ENCODE measurements at regions not wholly inside any gene's neighbourhood (a gene's known extent, or its start where the extent isn't known, plus 50 kb on each side); places are given as distances from the start of the nearest gene placed in this dataset.
A peak's percentile ranks its signal among the peaks of the same experiment; 100 is the strongest.
"Not testable (repeated sequence)": the region's sequence is repeated elsewhere in the genome, so short reads cannot be mapped to it uniquely, and the experiment has no call there.

- H3K4me3 Mint-ChIP-seq; intact Hi-C loops (cut with micrococcal nuclease); H3K27ac Mint-ChIP-seq; H3K9me3 Mint-ChIP-seq; H3K4me1 Mint-ChIP-seq (ENCODE audit: low read depth); H3K36me3 Mint-ChIP-seq (ENCODE audit: low read depth); H3K27me3 Mint-ChIP-seq: not testable (repeated sequence)
Measured at GRCh38 chr2:132324005-132324404, 92.6 kb upstream of the GPR39 start.

- H3K9me3 Mint-ChIP-seq = peaks cover 15% of the 10 kb centered on the region
- H3K27ac Mint-ChIP-seq; H3K27me3 Mint-ChIP-seq; H3K36me3 Mint-ChIP-seq (ENCODE audit: low read depth); intact Hi-C loops (cut with micrococcal nuclease); H3K4me1 Mint-ChIP-seq (ENCODE audit: low read depth); H3K4me3 Mint-ChIP-seq: not testable (repeated sequence)
Measured at GRCh38 chr2:132332345-132333033, 84.1 kb upstream of the GPR39 start.

GRCh38 chr2:132337135-132337534 is 79.5 kb upstream of the GPR39 start:
- H3K36me3 Mint-ChIP-seq (ENCODE audit: low read depth) = not testable (repeated sequence)

GRCh38 chr2:132337844-132338243 is 78.8 kb upstream of the GPR39 start:
- H3K4me1 Mint-ChIP-seq (ENCODE audit: low read depth); H3K4me3 Mint-ChIP-seq; H3K27ac Mint-ChIP-seq; H3K27me3 Mint-ChIP-seq; H3K36me3 Mint-ChIP-seq (ENCODE audit: low read depth); intact Hi-C loops (cut with micrococcal nuclease): not testable (repeated sequence)
- peaks cover 10% of the 10 kb centered on the region for H3K9me3 Mint-ChIP-seq

More at GRCh38 chr2:132337135-132337534, 79.5 kb upstream of the GPR39 start:
- H3K4me3 Mint-ChIP-seq; intact Hi-C loops (cut with micrococcal nuclease); H3K27me3 Mint-ChIP-seq; H3K27ac Mint-ChIP-seq; H3K4me1 Mint-ChIP-seq (ENCODE audit: low read depth): not testable (repeated sequence)
- H3K9me3 Mint-ChIP-seq = peaks cover 17% of the 10 kb centered on the region

GRCh38 chr2:132347041-132347780 is 69.4 kb upstream of the GPR39 start:
- H3K27ac Mint-ChIP-seq; H3K36me3 Mint-ChIP-seq (ENCODE audit: low read depth); H3K4me1 Mint-ChIP-seq (ENCODE audit: low read depth); H3K9me3 Mint-ChIP-seq; intact Hi-C loops (cut with micrococcal nuclease): not testable (repeated sequence)
- peaks cover 36% of the 10 kb centered on the region for H3K27me3 Mint-ChIP-seq
- H3K4me3 Mint-ChIP-seq = peak overlapping the region; percentile 60

GRCh38 chr2:132349092-132349687 is 67.4 kb upstream of the GPR39 start:
- not testable (repeated sequence) for H3K9me3 Mint-ChIP-seq; H3K27ac Mint-ChIP-seq; H3K4me3 Mint-ChIP-seq; H3K4me1 Mint-ChIP-seq (ENCODE audit: low read depth); H3K36me3 Mint-ChIP-seq (ENCODE audit: low read depth)
- peaks cover 49% of the 10 kb centered on the region for H3K27me3 Mint-ChIP-seq
- intact Hi-C loops (cut with micrococcal nuclease) = loop anchor here (2.0 kb wide), 1 partner anchor 100 kb away; no protein-coding TSS in a partner anchor

- peaks cover 54% of the 10 kb centered on the region for H3K27me3 Mint-ChIP-seq
- H3K9me3 Mint-ChIP-seq; H3K4me1 Mint-ChIP-seq (ENCODE audit: low read depth); H3K36me3 Mint-ChIP-seq (ENCODE audit: low read depth); H3K27ac Mint-ChIP-seq; H3K4me3 Mint-ChIP-seq; intact Hi-C loops (cut with micrococcal nuclease): not testable (repeated sequence)
Measured at GRCh38 chr2:132351668-132352067, 64.9 kb upstream of the GPR39 start.

GRCh38 chr2:132352481-132353001 is 64.1 kb upstream of the GPR39 start:
- H3K27ac Mint-ChIP-seq; H3K4me1 Mint-ChIP-seq (ENCODE audit: low read depth); H3K9me3 Mint-ChIP-seq; intact Hi-C loops (cut with micrococcal nuclease); H3K36me3 Mint-ChIP-seq (ENCODE audit: low read depth): not testable (repeated sequence)
- Mint-ChIP-seq H3K27me3 (peaks cover 50% of the 10 kb centered on the region), H3K4me3 (peak overlapping the region; percentile 51)

- H3K4me3 Mint-ChIP-seq = peak overlapping the region; percentile 53
- H3K27me3 Mint-ChIP-seq = peaks cover 49% of the 10 kb centered on the region
- H3K36me3 Mint-ChIP-seq (ENCODE audit: low read depth); intact Hi-C loops (cut with micrococcal nuclease); H3K4me1 Mint-ChIP-seq (ENCODE audit: low read depth); H3K9me3 Mint-ChIP-seq; H3K27ac Mint-ChIP-seq: not testable (repeated sequence)
Measured at GRCh38 chr2:132353380-132353779, 63.2 kb upstream of the GPR39 start.

GRCh38 chr2:132360964-132361363 is 55.6 kb upstream of the GPR39 start:
- H3K4me3 Mint-ChIP-seq; H3K4me1 Mint-ChIP-seq (ENCODE audit: low read depth); intact Hi-C loops (cut with micrococcal nuclease); H3K27ac Mint-ChIP-seq; H3K36me3 Mint-ChIP-seq (ENCODE audit: low read depth): not testable (repeated sequence)
- H3K27me3 Mint-ChIP-seq = peaks cover 11% of the 10 kb centered on the region
- peaks cover 22% of the 10 kb centered on the region for H3K9me3 Mint-ChIP-seq

- H3K9me3 Mint-ChIP-seq = peaks cover 22% of the 10 kb centered on the region
- H3K4me1 Mint-ChIP-seq (ENCODE audit: low read depth); H3K36me3 Mint-ChIP-seq (ENCODE audit: low read depth); intact Hi-C loops (cut with micrococcal nuclease); H3K4me3 Mint-ChIP-seq; H3K27ac Mint-ChIP-seq; H3K27me3 Mint-ChIP-seq: not testable (repeated sequence)
Measured at GRCh38 chr2:132361498-132361897, 55.1 kb upstream of the GPR39 start.

- peaks cover 24% of the 10 kb centered on the region for H3K4me1 Mint-ChIP-seq (ENCODE audit: low read depth)
- H3K4me3 Mint-ChIP-seq; intact Hi-C loops (cut with micrococcal nuclease); H3K27ac Mint-ChIP-seq; H3K27me3 Mint-ChIP-seq; H3K36me3 Mint-ChIP-seq (ENCODE audit: low read depth): not testable (repeated sequence)
- H3K9me3 Mint-ChIP-seq = peaks cover 22% of the 10 kb centered on the region
Measured at GRCh38 chr2:132363352-132363751, 53.3 kb upstream of the GPR39 start.

GRCh38 chr2:132365963-132366362 is 50.6 kb upstream of the GPR39 start:
- H3K9me3 Mint-ChIP-seq = peaks cover 22% of the 10 kb centered on the region
- H3K36me3 Mint-ChIP-seq (ENCODE audit: low read depth); H3K4me3 Mint-ChIP-seq; H3K27ac Mint-ChIP-seq; intact Hi-C loops (cut with micrococcal nuclease): not testable (repeated sequence)
- peaks cover 11% of the 10 kb centered on the region for H3K27me3 Mint-ChIP-seq
- peaks cover 32% of the 10 kb centered on the region for H3K4me1 Mint-ChIP-seq (ENCODE audit: low read depth)

- intact Hi-C loops (cut with micrococcal nuclease) = no loop called here
- Mint-ChIP-seq H3K27me3 (peaks cover 10% of the 10 kb centered on the region), H3K36me3 (ENCODE audit: low read depth) (no peaks in the 10 kb centered on the region), H3K4me1 (ENCODE audit: low read depth) (peaks cover 34% of the 10 kb centered on the region), H3K9me3 (peaks cover 22% of the 10 kb centered on the region), H3K27ac (no peak overlapping the region), H3K4me3 (no peak overlapping the region)
Measured at GRCh38 chr2:132366421-132367180, 50.0 kb upstream of the GPR39 start.
